C1 segment of cervical spinal cord (tissue), 14 donors: ENCODE measurements at regions not wholly inside any gene's neighbourhood (a gene's known extent, or its start where the extent isn't known, plus 50 kb on each side); places are given as distances from the start of the nearest gene placed in this dataset.
"Not testable (repeated sequence)": the region's sequence is repeated elsewhere in the genome, so short reads cannot be mapped to it uniquely, and the experiment has no call there.

Experiments
- DNase-seq, 14 donors: peaks; one replicate each; lab custom pipeline; 2025; lab: John Stamatoyannopoulos, UW

DNA sequence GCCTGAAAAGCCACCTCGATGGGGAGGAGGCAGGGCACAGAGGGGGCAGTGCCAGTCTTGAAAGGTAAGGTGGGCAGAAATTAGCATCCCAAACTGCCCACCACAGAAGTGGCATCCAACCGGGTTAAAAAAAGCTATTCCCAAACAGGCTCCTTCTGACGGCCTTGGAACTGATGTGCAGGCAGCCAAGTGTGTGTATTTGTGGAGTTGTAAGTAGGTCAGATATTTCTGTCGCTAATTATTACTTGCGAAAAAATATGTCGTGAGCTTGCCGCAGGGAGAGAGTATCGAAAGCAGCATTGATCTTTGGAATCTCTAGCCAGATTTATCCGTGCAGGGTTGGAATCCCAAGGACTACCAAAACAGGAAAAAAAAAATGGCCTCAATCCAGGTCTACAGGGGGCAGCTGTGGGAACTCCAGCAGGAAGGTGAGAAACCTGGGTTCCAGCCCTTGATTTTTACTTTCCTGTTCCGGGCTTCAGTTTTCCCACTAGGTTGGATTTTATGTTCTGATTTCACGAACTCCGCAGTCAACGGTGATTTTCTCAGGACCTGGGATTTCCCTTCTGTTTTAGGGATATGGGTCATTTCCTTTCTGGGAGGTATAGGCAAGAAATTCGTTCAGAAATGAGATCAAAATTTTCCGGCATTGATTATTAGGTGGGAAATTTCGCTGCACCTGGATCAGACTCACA lies 200.8 kb downstream of the RGS3 start:
- DNase-seq = no peak

GRCh38 chr9:113665064-113665463 lies 201.5 kb downstream of the RGS3 start:
- no peak for DNase-seq

- DNase-seq = no peak
Observed at GRCh38 chr9:113665756-113666155, 202.2 kb downstream of the RGS3 start.

DNA sequence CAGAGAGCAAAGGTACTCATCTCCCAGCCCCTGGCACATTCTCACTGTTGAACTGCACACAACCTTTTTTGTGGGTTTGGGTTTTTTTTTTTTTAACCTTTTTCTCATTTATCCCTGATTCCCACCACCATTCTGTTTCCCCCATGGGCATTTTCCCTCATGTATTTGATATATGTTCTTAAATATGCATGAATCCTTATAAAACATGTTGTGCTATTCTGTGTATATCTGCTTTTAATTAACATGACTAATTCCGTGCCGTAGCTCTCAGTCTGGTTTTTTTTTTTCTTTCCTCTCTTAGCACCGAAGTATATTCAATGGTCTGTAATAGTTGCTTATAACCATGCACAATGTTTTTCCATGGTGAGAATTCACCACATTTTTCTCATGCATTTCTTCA lies 204.5 kb downstream of the RGS3 start:
- no peak for DNase-seq

DNA sequence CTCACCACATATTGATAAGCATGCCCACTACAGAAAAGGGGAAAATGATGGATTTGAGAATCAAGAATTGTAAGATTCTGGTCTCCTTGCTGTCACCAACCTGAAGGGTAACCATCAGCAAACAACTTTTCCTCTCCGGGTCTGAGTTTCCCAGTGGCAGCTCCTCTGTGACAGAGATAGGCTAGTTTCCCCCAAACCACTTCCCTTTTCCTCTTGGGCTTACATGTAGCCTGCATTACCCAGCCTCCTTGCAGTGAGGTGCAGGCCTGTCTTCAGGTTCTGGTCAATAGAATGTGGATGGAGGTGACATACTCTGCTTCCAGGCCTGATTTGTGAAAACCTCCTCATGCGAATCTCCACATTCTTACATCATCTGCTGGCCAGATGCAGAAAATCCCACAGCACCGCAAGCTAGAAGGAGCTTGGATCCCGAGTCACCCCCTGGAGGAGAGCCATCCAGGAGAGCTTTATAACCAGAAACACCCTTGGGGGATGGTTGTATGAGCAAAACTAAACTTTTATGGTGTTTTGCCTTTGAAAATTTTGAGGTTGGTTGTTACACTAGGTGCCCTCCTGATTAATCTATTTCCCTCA lies 206.1 kb downstream of the RGS3 start:
- no peak for DNase-seq

- no peak for DNase-seq
Observed at GRCh38 chr9:113673726-113674125, 202.4 kb upstream of the ZNF618 start.

DNA sequence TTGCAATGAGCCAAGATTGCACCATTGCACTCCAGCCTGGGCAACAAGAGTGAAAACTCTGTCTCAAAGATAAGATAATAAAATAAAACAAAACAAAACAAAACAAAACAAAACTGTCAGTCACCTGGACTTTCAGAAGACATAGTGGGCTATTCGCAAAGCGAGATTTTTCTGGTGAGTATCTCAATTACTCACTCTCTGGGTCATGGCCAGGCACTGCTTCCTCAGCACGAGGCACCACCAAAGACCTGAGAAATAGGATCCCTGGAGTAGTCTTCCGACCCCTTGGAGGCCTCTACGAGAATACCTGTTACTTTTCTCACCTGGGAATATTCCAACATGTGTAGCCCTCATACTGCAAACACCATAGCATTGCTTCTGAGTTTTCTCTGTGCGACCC lies 201.7 kb upstream of the ZNF618 start:
- no peak for DNase-seq

GRCh38 chr9:113675475-113675941 lies 200.6 kb upstream of the ZNF618 start:
- DNase-seq = no peak

DNA sequence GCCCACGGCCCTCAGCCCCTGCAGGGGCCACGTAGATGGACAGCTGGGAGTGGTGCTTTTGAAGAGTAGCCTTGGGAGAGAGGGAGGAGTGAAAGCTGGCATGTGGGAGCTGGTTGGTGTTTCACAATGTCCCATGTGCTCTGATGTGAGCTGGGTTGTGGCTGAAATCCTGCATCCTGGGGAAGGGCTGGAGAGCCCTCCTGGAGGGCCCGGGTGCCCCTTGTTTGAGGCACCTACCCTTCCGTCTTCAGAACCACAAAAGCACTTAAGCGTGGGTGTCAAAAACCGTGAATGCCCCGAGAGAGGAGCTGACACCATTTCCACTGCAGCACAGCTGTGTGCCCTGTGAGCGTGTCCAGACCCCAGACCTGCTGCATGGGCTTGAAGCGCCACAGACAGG lies 199.1 kb upstream of the ZNF618 start:
- DNase-seq = no peak

DNA sequence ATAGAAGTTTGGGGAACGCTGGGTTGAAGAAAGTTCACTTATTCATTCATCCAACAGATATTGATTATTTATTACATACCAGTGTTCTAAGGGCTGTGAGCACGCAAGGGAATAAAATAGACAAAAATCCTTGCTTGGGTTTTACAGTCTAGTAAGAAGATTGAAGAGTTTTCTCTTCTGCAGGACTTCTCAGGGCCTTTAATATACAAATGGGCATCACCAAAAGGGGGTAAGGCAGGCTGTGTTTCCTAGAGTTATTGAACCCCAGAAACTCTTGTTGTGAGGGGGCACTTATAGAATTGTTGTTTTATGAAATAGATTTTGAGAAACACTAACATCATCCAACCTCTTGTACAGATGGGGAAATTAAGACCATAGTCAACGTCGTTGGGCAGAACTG lies 198.5 kb upstream of the ZNF618 start:
- no peak for DNase-seq

- no peak for DNase-seq
Observed at GRCh38 chr9:113678119-113678858, 197.8 kb upstream of the ZNF618 start.

GRCh38 chr9:113678859-113679256 lies 197.3 kb upstream of the ZNF618 start:
- no peak for DNase-seq

GRCh38 chr9:113682297-113682771 lies 193.8 kb upstream of the ZNF618 start:
- DNase-seq = peak in 9 of 14 donors; percentile 4 to 59 (median 40)

GRCh38 chr9:113685636-113686035 lies 190.5 kb upstream of the ZNF618 start:
- DNase-seq = not testable (repeated sequence)

DNA sequence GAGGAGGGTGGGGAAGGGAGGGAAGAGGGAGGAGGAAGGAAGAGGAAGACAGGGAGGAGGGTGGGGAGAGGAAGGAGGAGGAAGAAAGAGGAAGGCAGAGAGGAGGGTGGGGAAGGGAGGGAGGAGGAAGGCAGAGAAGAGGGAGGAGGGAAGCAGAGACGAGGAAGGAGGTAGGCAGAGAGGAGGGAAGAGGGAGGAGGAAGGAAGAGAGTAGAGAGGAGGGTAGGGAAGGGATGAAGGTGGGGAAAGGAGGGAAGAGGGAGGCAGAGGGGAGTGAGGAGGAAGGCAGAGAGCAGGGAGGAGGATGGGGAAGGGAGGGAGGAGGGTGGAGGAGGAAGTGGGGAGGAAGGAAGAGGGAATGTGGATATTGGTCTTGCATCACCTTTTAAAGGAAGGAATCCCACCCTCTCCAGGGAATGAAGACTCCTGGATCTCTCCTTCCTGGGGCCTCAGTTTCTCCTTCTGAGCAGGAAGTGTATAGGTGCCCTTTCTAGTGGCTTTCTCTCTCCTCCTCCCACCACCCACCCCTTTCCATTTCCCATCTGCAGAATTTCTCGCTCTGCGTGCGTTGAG lies 188.9 kb upstream of the ZNF618 start:
- no peak for DNase-seq

- DNase-seq = no peak
Observed at GRCh38 chr9:113687680-113688371, 188.3 kb upstream of the ZNF618 start.

GRCh38 chr9:113690055-113690740 lies 185.9 kb upstream of the ZNF618 start:
- DNase-seq = no peak

DNA sequence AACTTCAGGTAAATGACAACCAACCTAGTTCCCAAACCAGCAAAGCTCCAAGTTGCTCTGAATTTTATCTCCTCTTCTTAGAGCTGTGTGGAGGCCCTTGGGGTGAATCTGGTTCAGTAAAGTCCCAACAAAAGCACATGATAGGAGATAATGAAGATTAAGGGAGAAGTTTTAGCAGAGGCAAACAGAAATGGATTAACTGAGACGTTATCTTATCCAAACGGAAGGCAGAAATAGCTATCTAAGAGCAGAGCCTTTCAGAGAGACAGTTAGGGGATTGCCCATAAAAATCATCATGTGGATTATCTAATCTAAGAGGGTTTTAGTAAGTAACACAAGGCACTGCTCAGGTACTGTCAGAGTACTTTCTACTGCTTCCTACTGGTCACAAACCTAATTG lies 183.9 kb upstream of the ZNF618 start:
- DNase-seq = no peak

GRCh38 chr9:113694912-113695311 lies 181.2 kb upstream of the ZNF618 start:
- DNase-seq = no peak

GRCh38 chr9:113695440-113695851 lies 180.7 kb upstream of the ZNF618 start:
- DNase-seq = no peak

GRCh38 chr9:113695901-113696300 lies 180.2 kb upstream of the ZNF618 start:
- no peak for DNase-seq
